ENCODE measurements at regions not wholly inside any gene's neighbourhood (a gene's known extent, or its start where the extent isn't known, plus 50 kb on each side); places are given as distances from the start of the nearest gene placed in this dataset.

- no peak for TF ChIP-seq CTCF (IDR thresholded peaks at IDR 0.05; ENCODE audit: insufficient read depth, low read depth, low read length, missing control alignments)
- no peak for DNase-seq (ENCODE audit: low read depth)
Observed at GRCh38 chr16:8179615-8180014, 410.7 kb downstream of the TMEM114 start.

GRCh38 chr16:8178271-8178670, 412.0 kb downstream of the TMEM114 start:
- TF ChIP-seq CTCF (IDR thresholded peaks at IDR 0.05; ENCODE audit: insufficient read depth, low read depth, low read length, missing control alignments) = no peak
- no peak overlapping the region for H3K4me3 ChIP-seq (ENCODE audit: low read length)
- no peak for DNase-seq (ENCODE audit: low read depth)

More at GRCh38 chr16:8179615-8180014, 410.7 kb downstream of the TMEM114 start:
- no peak overlapping the region for H3K4me3 ChIP-seq (ENCODE audit: low read length)

- H3K4me3 ChIP-seq (ENCODE audit: low read length) = no peak overlapping the region
- TF ChIP-seq CTCF (IDR thresholded peaks at IDR 0.05; ENCODE audit: insufficient read depth, low read depth, low read length, missing control alignments) = no peak
- no peak for DNase-seq (ENCODE audit: low read depth)
Observed at GRCh38 chr16:8175411-8175810, 414.9 kb downstream of the TMEM114 start.

GRCh38 chr16:8173111-8173644, 417.1 kb downstream of the TMEM114 start:
- TF ChIP-seq CTCF (IDR thresholded peaks at IDR 0.05; ENCODE audit: insufficient read depth, low read depth, low read length, missing control alignments) = peak; percentile 61
- H3K4me3 ChIP-seq (ENCODE audit: low read length) = no peak overlapping the region
- peak; percentile 67 for DNase-seq (ENCODE audit: low read depth)

GRCh38 chr16:8172551-8172950, 417.8 kb downstream of the TMEM114 start:
- TF ChIP-seq CTCF (IDR thresholded peaks at IDR 0.05; ENCODE audit: insufficient read depth, low read depth, low read length, missing control alignments) = no peak
- H3K4me3 ChIP-seq (ENCODE audit: low read length) = no peak overlapping the region
- DNase-seq (ENCODE audit: low read depth) = no peak

- DNase-seq (ENCODE audit: low read depth) = no peak
- no peak for TF ChIP-seq CTCF (IDR thresholded peaks at IDR 0.05; ENCODE audit: insufficient read depth, low read depth, low read length, missing control alignments)
- H3K4me3 ChIP-seq (ENCODE audit: low read length) = no peak overlapping the region
Observed at GRCh38 chr16:8168016-8168415, 422.3 kb downstream of the TMEM114 start.

GRCh38 chr16:8167436-8167835, 422.9 kb downstream of the TMEM114 start:
- TF ChIP-seq CTCF (IDR thresholded peaks at IDR 0.05; ENCODE audit: insufficient read depth, low read depth, low read length, missing control alignments) = no peak

More at GRCh38 chr16:8167436-8167835, 422.9 kb downstream of the TMEM114 start:
- DNase-seq (ENCODE audit: low read depth) = no peak
- no peak overlapping the region for H3K4me3 ChIP-seq (ENCODE audit: low read length)
